ENCODE measurements at regions not wholly inside any gene's neighbourhood (a gene's known extent, or its start where the extent isn't known, plus 50 kb on each side); places are given as distances from the start of the nearest gene placed in this dataset.

- TF ChIP-seq CTCF (IDR thresholded peaks at IDR 0.05; ENCODE audit: low read depth, low read length) (no peak), POLR2A (IDR thresholded peaks at IDR 0.05; ENCODE audit: extremely low read depth, insufficient read length) (no peak)
Observed at GRCh38 chr17:15027853-15028252, 237.3 kb downstream of the PMP22 start.

All from NB4 (cell line).